ENCODE measurements at regions not wholly inside any gene's neighbourhood (a gene's known extent, or its start where the extent isn't known, plus 50 kb on each side); places are given as distances from the start of the nearest gene placed in this dataset.

- Histone ChIP-seq H4K20me1 (ENCODE audit: control insufficient read depth, insufficient read depth, low read length, poor library complexity, severe bottlenecking) (no peaks in the 10 kb centered on the region), H3K79me2 (ENCODE audit: control insufficient read depth, insufficient read depth, low read length) (peaks cover 22% of the 10 kb centered on the region), H3K27me3 (replicated peaks in 1 of 4; ENCODE audit: control extremely low read depth in 1 of 4, control insufficient read depth in 3 of 4, insufficient read depth in 4 of 4, low read length in 3 of 4) (no peaks in the 10 kb centered on the region), H3K9ac (ENCODE audit: low read length) (no peak overlapping the region), H3K4me3 (ENCODE audit: control extremely low read depth in 1 of 5, extremely low read depth in 1 of 5, insufficient read depth in 1 of 5, low read depth in 2 of 5, low read length in 4 of 5) (no peak overlapping the region), H3K4me1 (ENCODE audit: control insufficient read depth in 2 of 2, insufficient read depth in 2 of 2, low read length in 2 of 2) (peaks cover 28 to 33% of the 10 kb centered on the region in 2 donors), H3K4me2 (replicated peaks; ENCODE audit: low read depth, low read length, poor library complexity, severe bottlenecking) (no peak overlapping the region), H2AFZ (ENCODE audit: insufficient read depth, low read depth, low read length, poor library complexity, severe bottlenecking) (no peak overlapping the region), H3K27ac (ENCODE audit: low read length in 2 of 2) (no peak overlapping the region), H3K36me3 (replicated peaks in 1 of 2; ENCODE audit: control extremely low read depth in 1 of 2, control insufficient read depth in 1 of 2, extremely low read depth in 1 of 2, insufficient read depth in 2 of 2, low read length in 1 of 2) (peaks cover 0 to 17% of the 10 kb centered on the region in 2 experiments), H3K9me3 (ENCODE audit: control extremely low read depth in 1 of 3, control insufficient read depth in 2 of 3, insufficient read depth in 1 of 3, low read length in 2 of 3) (no peaks in the 10 kb centered on the region)
- 100% methylated on average over 1 of the region's 5 CpGs for WGBS (ENCODE audit: insufficient coverage)
- no peak for DNase-seq
- CTCF ChIA-PET, result interaction anchor here (1.4 kb wide), 1 partner anchor 186 kb away, joined by 3 read pairs; no protein-coding TSS in a partner anchor
- intact Hi-C loops (cut with micrococcal nuclease), result no loop called here
- no peaks in the 10 kb centered on the region for H3K9me3 Mint-ChIP-seq (ENCODE audit: insufficient read depth)
- POLR2A ChIA-PET, result no interaction called here
- TF ChIP-seq EZH2 (IDR thresholded peaks at IDR 0.05; ENCODE audit: borderline replicate concordance, insufficient read depth, low read depth, low read length, poor library complexity, severe bottlenecking) (no peak), CTCF (IDR thresholded peaks at IDR 0.05) (no peak)
- H3K4me1 Mint-ChIP-seq, result peaks cover 44% of the 10 kb centered on the region
- no peaks in the 10 kb centered on the region for H3K27me3 Mint-ChIP-seq
- H3K4me3 Mint-ChIP-seq, result no peak overlapping the region
- H3K27ac Mint-ChIP-seq, result peak overlapping the region; percentile 26
- ATAC-seq (ENCODE audit: low read depth), result no peak
These were observed 64.7 kb downstream of the VCPKMT start for GRCh38 chr14:50051706-50052105.

GRCh38 chr14:50052517-50052916, 63.9 kb downstream of the VCPKMT start:
- no peaks in the 10 kb centered on the region for H3K9me3 Mint-ChIP-seq (ENCODE audit: insufficient read depth)
- Histone ChIP-seq H2AFZ (ENCODE audit: insufficient read depth, low read depth, low read length, poor library complexity, severe bottlenecking) (no peak overlapping the region), H3K27ac (ENCODE audit: low read length in 2 of 2) (no peak overlapping the region), H3K36me3 (replicated peaks in 1 of 2; ENCODE audit: control extremely low read depth in 1 of 2, control insufficient read depth in 1 of 2, extremely low read depth in 1 of 2, insufficient read depth in 2 of 2, low read length in 1 of 2) (peaks cover 0 to 17% of the 10 kb centered on the region in 2 experiments), H3K79me2 (ENCODE audit: control insufficient read depth, insufficient read depth, low read length) (peaks cover 30% of the 10 kb centered on the region), H3K4me1 (ENCODE audit: control insufficient read depth in 2 of 2, insufficient read depth in 2 of 2, low read length in 2 of 2) (peaks cover 20 to 31% of the 10 kb centered on the region in 2 donors), H3K4me2 (replicated peaks; ENCODE audit: low read depth, low read length, poor library complexity, severe bottlenecking) (no peak overlapping the region), H4K20me1 (ENCODE audit: control insufficient read depth, insufficient read depth, low read length, poor library complexity, severe bottlenecking) (no peaks in the 10 kb centered on the region), H3K9ac (ENCODE audit: low read length) (no peak overlapping the region), H3K4me3 (ENCODE audit: control extremely low read depth in 1 of 5, extremely low read depth in 1 of 5, insufficient read depth in 1 of 5, low read depth in 2 of 5, low read length in 4 of 5) (no peak overlapping the region), H3K27me3 (replicated peaks in 1 of 4; ENCODE audit: control extremely low read depth in 1 of 4, control insufficient read depth in 3 of 4, insufficient read depth in 4 of 4, low read length in 3 of 4) (no peaks in the 10 kb centered on the region), H3K9me3 (ENCODE audit: control extremely low read depth in 1 of 3, control insufficient read depth in 2 of 3, insufficient read depth in 1 of 3, low read length in 2 of 3) (no peaks in the 10 kb centered on the region)
- intact Hi-C loops (cut with micrococcal nuclease), result no loop called here
- no peaks in the 10 kb centered on the region for H3K27me3 Mint-ChIP-seq
- ChIA-PET CTCF (no interaction called here), POLR2A (no interaction called here)
- no peak overlapping the region for H3K4me3 Mint-ChIP-seq
- H3K4me1 Mint-ChIP-seq, result peaks cover 45% of the 10 kb centered on the region
- DNase-seq (no peak), ATAC-seq (ENCODE audit: low read depth) (no peak)
- TF ChIP-seq CTCF (IDR thresholded peaks at IDR 0.05), result no peak
- TF ChIP-seq EZH2 (IDR thresholded peaks at IDR 0.05; ENCODE audit: borderline replicate concordance, insufficient read depth, low read depth, low read length, poor library complexity, severe bottlenecking), result no peak
- no peak overlapping the region for H3K27ac Mint-ChIP-seq
- over 99% methylated on average over 11 of the region's 11 CpGs for WGBS (ENCODE audit: insufficient coverage)
